PC-3 (cell line): ENCODE measurements at regions not wholly inside any gene's neighbourhood (a gene's known extent, or its start where the extent isn't known, plus 50 kb on each side); places are given as distances from the start of the nearest gene placed in this dataset.

ENCODE experiments used
- CTCF ChIP-seq: fragments of 300-600 bp; sonication (generic); conservative IDR thresholded peaks from 2 replicates; pipeline ENCODE4 v1.5.1; 2017; ENCODE audit warnings: antibody characterized with exemption, low read depth, mild to moderate bottlenecking, low read length
- EZH2 ChIP-seq: fragments of 300-600 bp; sonication (generic); IDR thresholded peaks from one replicate; pipeline ENCODE4 v1.6.1; 2017; ENCODE audit warnings: antibody characterized with exemption, mild to moderate bottlenecking, low read length; ENCODE audit not compliant: unreplicated experiment
- EZH2phosphoT487 ChIP-seq: fragments of 300-600 bp; sonication (generic); IDR thresholded peaks from 2 replicates; pipeline ENCODE4 v1.6.1; 2018; ENCODE audit warnings: mild to moderate bottlenecking, antibody characterized with exemption, low read length, borderline replicate concordance

GRCh38 chr7:90094030-90094429, 60.2 kb upstream of the STEAP1 start:
- TF ChIP-seq CTCF (no peak), EZH2phosphoT487 (no peak), EZH2 (no peak)
